K562 (cell line): ENCODE measurements at regions not wholly inside any gene's neighbourhood (a gene's known extent, or its start where the extent isn't known, plus 50 kb on each side); places are given as distances from the start of the nearest gene placed in this dataset.

ENCODE experiments used
- ATF6 ChIP-seq: sonication (generic); formaldehyde crosslinking; IDR thresholded peaks from 2 replicates; pipeline ENCODE4 v1.4.0; 2020; ENCODE audit warnings: mild to moderate bottlenecking, missing genetic modification reagents
- CXXC5 ChIP-seq: fragments of 250-450 bp; sonication (Bioruptor Pico); IDR thresholded peaks from 2 replicates; pipeline ENCODE4 v1.8.0; 2022; ENCODE audit warnings: inconsistent platforms, mild to moderate bottlenecking, moderate library complexity
- EP400 ChIP-seq: fragments of 450-650 bp; IDR thresholded peaks from 2 replicates; pipeline ENCODE4 v1.6.1; 2017; ENCODE audit warnings: antibody characterized with exemption, mild to moderate bottlenecking, moderate library complexity
- FOXP1 ChIP-seq: sonication (generic); formaldehyde crosslinking; IDR thresholded peaks from 2 replicates; pipeline ENCODE4 v1.8.0; 2022; ENCODE audit warnings: mild to moderate bottlenecking, missing genetic modification reagents
- KDM1A ChIP-seq, 2 experiments: fragments of 450-650 bp; IDR thresholded peaks; 2 replicates each; pipeline ENCODE4 v1.6.1; 2016; ENCODE audit warnings: mild to moderate bottlenecking in 2 of 2
- NCOR1 ChIP-seq: fragments of 450-650 bp; IDR thresholded peaks from 2 replicates; pipeline ENCODE4 v1.6.1; 2016; ENCODE audit warnings: mild to moderate bottlenecking, moderate library complexity
- NFXL1 ChIP-seq: fragments of 450-650 bp; formaldehyde crosslinking; IDR thresholded peaks from 2 replicates; pipeline ENCODE4 v1.4.0; 2021; ENCODE audit warnings: mild to moderate bottlenecking
- NR1H2 ChIP-seq: sonication (generic); formaldehyde crosslinking; IDR thresholded peaks from 2 replicates; pipeline ENCODE4 v1.4.0; 2020; ENCODE audit warnings: mild to moderate bottlenecking, missing genetic modification reagents
- PHB ChIP-seq: fragments of 250-450 bp; sonication (Bioruptor Pico); IDR thresholded peaks from 2 replicates; pipeline ENCODE4 v1.5.0; 2021
- PTBP1 ChIP-seq: fragments of 200-400 bp; formaldehyde crosslinking; IDR thresholded peaks from 2 replicates; pipeline ENCODE4 v1.6.1; 2017; ENCODE audit warnings: low read depth, low read length
- SMARCA4 ChIP-seq: fragments of 450-650 bp; IDR thresholded peaks from 2 replicates; pipeline ENCODE4 v1.6.1; 2016
- TCF3 ChIP-seq: sonication (generic); formaldehyde crosslinking; IDR thresholded peaks from 2 replicates; pipeline ENCODE4 v1.4.0; 2020; ENCODE audit warnings: mild to moderate bottlenecking, missing genetic modification reagents
- TRIM24 ChIP-seq, 2 experiments: fragments of 450-650 bp; IDR thresholded peaks; 2 replicates each; pipeline ENCODE4 v1.6.1; 2016
- ZBTB34 ChIP-seq: fragments of 250-450 bp; sonication (Bioruptor Pico); IDR thresholded peaks from 2 replicates; pipeline ENCODE4 v1.8.0; 2021; ENCODE audit warnings: mild to moderate bottlenecking, moderate library complexity

- TF ChIP-seq ATF6 (CRISPR knock-in tag): 0 out of 2 replicates have a peak, but pooled peaks have one; percentile 56
- 0 out of 2 replicates have a peak, but pooled peaks have one; percentile 16 for TF ChIP-seq EP400
- peak in 1 of 2 experiments; percentile 36; a peak in 2 of 4 replicates for TF ChIP-seq TRIM24 (IDR thresholded peaks at IDR 0.05)
- TF ChIP-seq NFXL1 (CRISPR knock-in tag): no peak
- TF ChIP-seq TCF3 (CRISPR knock-in tag): 0 out of 2 replicates have a peak, but pooled peaks have one; percentile 12
- TF ChIP-seq FOXP1 (CRISPR knock-in tag): no peak
- TF ChIP-seq NR1H2 (CRISPR knock-in tag): 0 out of 2 replicates have a peak, but pooled peaks have one; percentile 54
- TF ChIP-seq PHB (CRISPR knock-in tag): no peak
- TF ChIP-seq ZBTB34 (CRISPR knock-in tag): no peak
- TF ChIP-seq CXXC5 (CRISPR knock-in tag): 0 out of 2 replicates have a peak, but pooled peaks have one; percentile 26
- TF ChIP-seq KDM1A (IDR thresholded peaks at IDR 0.05): peak; percentile 72 to 75; a peak in 3 of 4 replicates
- TF ChIP-seq SMARCA4: 0 out of 2 replicates have a peak, but pooled peaks have one; percentile 29
- no peak for TF ChIP-seq PTBP1
- TF ChIP-seq NCOR1: 0 out of 2 replicates have a peak, but pooled peaks have one; percentile 21
- TF ChIP-seq, all 486 proteins: peak for 15
Observed at GRCh38 chr7:86929293-86930109, 130.0 kb downstream of the ELAPOR2 start (continued).
